ENCODE measurements at regions not wholly inside any gene's neighbourhood (a gene's known extent, or its start where the extent isn't known, plus 50 kb on each side); places are given as distances from the start of the nearest gene placed in this dataset.
"Not testable (repeated sequence)": the region's sequence is repeated elsewhere in the genome, so short reads cannot be mapped to it uniquely, and the experiment has no call there.

DNA sequence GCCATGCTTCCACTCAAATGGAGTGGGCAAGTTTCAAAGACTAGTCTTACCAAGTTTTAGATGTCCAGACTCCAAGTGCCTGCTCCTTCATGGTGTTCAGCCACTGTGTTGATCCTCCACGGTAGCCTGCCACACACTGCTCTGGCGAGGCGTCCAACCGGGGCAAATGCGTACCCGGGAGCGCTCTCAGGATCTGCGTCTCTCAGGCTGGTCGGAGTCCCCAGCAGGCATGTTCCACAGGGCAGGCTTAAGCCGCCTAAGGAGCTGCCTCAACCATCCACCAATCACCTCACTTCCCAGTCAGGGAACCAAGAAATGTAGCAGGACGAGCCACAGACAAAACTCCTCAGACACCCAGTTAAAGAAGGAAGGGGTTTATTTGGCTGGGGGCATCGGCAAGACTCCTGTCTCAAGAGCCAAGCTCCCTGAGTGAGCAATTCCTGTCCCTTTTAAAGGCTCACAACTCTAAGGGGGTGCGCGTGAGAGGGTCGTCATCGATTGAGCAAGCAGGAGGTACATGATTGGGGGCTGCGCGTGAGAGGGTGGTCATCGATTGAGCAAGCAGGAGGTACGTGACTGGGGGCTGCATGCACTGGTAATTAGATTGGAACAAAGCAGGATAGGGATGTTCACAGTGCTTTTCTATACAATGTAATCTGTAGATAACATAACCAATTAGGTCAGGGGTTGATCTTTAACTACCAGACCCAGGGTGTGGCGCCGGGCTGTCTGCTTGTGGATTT is 816.2 kb downstream of the TRIB2 start:
- TF ChIP-seq, protein P1, sequence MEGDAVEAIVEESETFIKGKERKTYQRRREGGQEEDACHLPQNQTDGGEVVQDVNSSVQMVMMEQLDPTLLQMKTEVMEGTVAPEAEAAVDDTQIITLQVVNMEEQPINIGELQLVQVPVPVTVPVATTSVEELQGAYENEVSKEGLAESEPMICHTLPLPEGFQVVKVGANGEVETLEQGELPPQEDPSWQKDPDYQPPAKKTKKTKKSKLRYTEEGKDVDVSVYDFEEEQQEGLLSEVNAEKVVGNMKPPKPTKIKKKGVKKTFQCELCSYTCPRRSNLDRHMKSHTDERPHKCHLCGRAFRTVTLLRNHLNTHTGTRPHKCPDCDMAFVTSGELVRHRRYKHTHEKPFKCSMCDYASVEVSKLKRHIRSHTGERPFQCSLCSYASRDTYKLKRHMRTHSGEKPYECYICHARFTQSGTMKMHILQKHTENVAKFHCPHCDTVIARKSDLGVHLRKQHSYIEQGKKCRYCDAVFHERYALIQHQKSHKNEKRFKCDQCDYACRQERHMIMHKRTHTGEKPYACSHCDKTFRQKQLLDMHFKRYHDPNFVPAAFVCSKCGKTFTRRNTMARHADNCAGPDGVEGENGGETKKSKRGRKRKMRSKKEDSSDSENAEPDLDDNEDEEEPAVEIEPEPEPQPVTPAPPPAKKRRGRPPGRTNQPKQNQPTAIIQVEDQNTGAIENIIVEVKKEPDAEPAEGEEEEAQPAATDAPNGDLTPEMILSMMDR (IDR thresholded peaks at IDR 0.05; ENCODE audit: borderline replicate concordance, extremely low read depth, low read length, poor library complexity, severe bottlenecking) = not testable (repeated sequence)
- not testable (repeated sequence) for TF ChIP-seq EZH2 (IDR thresholded peaks at IDR 0.05; ENCODE audit: borderline replicate concordance, low read depth, low read length, severe bottlenecking)
